ENCODE measurements at regions not wholly inside any gene's neighbourhood (a gene's known extent, or its start where the extent isn't known, plus 50 kb on each side); places are given as distances from the start of the nearest gene placed in this dataset.

- 87 to 94% methylated on average over 3 of the region's 3 CpGs for whole genome bisulfite sequencing, 2 donors
- peaks cover 0 to 3% (median 0%) of the 10 kb centered on the region in 4 donors for H3K9me3 ChIP-seq (ENCODE audit: control insufficient read depth in 4 of 4, insufficient read depth in 3 of 4, low read length in 3 of 4)
- DNase-seq (peak in 2 of 3 donors; percentile 42 to 45), ATAC-seq (ENCODE audit: insufficient read depth, low FRiP score) (no peak)
- no peaks in the 10 kb centered on the region for H3K36me3 ChIP-seq (ENCODE audit: control insufficient read depth in 4 of 4, insufficient read depth in 4 of 4, low read length in 4 of 4)
- no peak for TF ChIP-seq CTCF (IDR thresholded peaks at IDR 0.05; ENCODE audit: control extremely low read depth, extremely low read depth)
- H3K4me3 ChIP-seq, result no peak overlapping the region
- H3K27ac ChIP-seq (ENCODE audit: low read depth in 1 of 2, low read length in 1 of 2), result no peak overlapping the region
- H3K9ac ChIP-seq (ENCODE audit: insufficient read depth in 1 of 2, low read length in 2 of 2), result no peak overlapping the region
- no peaks in the 10 kb centered on the region for H3K27me3 ChIP-seq (ENCODE audit: control insufficient read depth in 3 of 3, insufficient read depth in 3 of 3, low read length in 2 of 3)
- H3K4me1 ChIP-seq (ENCODE audit: control insufficient read depth in 5 of 5, insufficient read depth in 5 of 5, low read length in 5 of 5), result peaks cover 0 to 7% (median 0%) of the 10 kb centered on the region in 5 donors
Observed at GRCh38 chr2:217293607-217294006, 433.7 kb upstream of the TNP1 start.

- ATAC-seq (ENCODE audit: insufficient read depth, low FRiP score) (no peak), DNase-seq (no peak)
- H3K9me3 ChIP-seq (ENCODE audit: control insufficient read depth in 4 of 4, insufficient read depth in 3 of 4, low read length in 3 of 4), result peaks cover 0 to 3% (median 0%) of the 10 kb centered on the region in 4 donors
- no peak overlapping the region for H3K9ac ChIP-seq (ENCODE audit: insufficient read depth in 1 of 2, low read length in 2 of 2)
- no peak for TF ChIP-seq CTCF (IDR thresholded peaks at IDR 0.05; ENCODE audit: control extremely low read depth, extremely low read depth)
- no peak overlapping the region for H3K4me3 ChIP-seq
- no peak overlapping the region for H3K27ac ChIP-seq (ENCODE audit: low read depth in 1 of 2, low read length in 1 of 2)
- H3K4me1 ChIP-seq (ENCODE audit: control insufficient read depth in 5 of 5, insufficient read depth in 5 of 5, low read length in 5 of 5), result peaks cover 0 to 7% (median 0%) of the 10 kb centered on the region in 5 donors
- H3K36me3 ChIP-seq (ENCODE audit: control insufficient read depth in 4 of 4, insufficient read depth in 4 of 4, low read length in 4 of 4), result no peaks in the 10 kb centered on the region
- 86 to 92% methylated on average over 5 of the region's 5 CpGs for WGBS, 2 donors
- no peaks in the 10 kb centered on the region for H3K27me3 ChIP-seq (ENCODE audit: control insufficient read depth in 3 of 3, insufficient read depth in 3 of 3, low read length in 2 of 3)
Observed at GRCh38 chr2:217293046-217293445, 433.2 kb upstream of the TNP1 start.

- Histone ChIP-seq H3K9me3 (ENCODE audit: control insufficient read depth in 4 of 4, insufficient read depth in 3 of 4, low read length in 3 of 4) (no peaks in the 10 kb centered on the region), H3K4me3 (no peak overlapping the region), H3K27ac (ENCODE audit: low read depth in 1 of 2, low read length in 1 of 2) (no peak overlapping the region), H3K36me3 (ENCODE audit: control insufficient read depth in 4 of 4, insufficient read depth in 4 of 4, low read length in 4 of 4) (no peaks in the 10 kb centered on the region), H3K9ac (ENCODE audit: insufficient read depth in 1 of 2, low read length in 2 of 2) (no peak overlapping the region), H3K27me3 (ENCODE audit: control insufficient read depth in 3 of 3, insufficient read depth in 3 of 3, low read length in 2 of 3) (no peaks in the 10 kb centered on the region), H3K4me1 (ENCODE audit: control insufficient read depth in 5 of 5, insufficient read depth in 5 of 5, low read length in 5 of 5) (peaks cover 0 to 7% (median 0%) of the 10 kb centered on the region in 5 donors)
- no peak for ATAC-seq (ENCODE audit: insufficient read depth, low FRiP score)
- no peak for DNase-seq
- TF ChIP-seq CTCF (IDR thresholded peaks at IDR 0.05; ENCODE audit: control extremely low read depth, extremely low read depth), result no peak
- 85 to 88% methylated on average over 5 of the region's 5 CpGs for WGBS, 2 donors
Observed at GRCh38 chr2:217291259-217291658, 431.4 kb upstream of the TNP1 start.

GRCh38 chr2:217290467-217290866, 430.6 kb upstream of the TNP1 start:
- no peak overlapping the region for H3K4me3 ChIP-seq
- no peaks in the 10 kb centered on the region for H3K9me3 ChIP-seq (ENCODE audit: control insufficient read depth in 4 of 4, insufficient read depth in 3 of 4, low read length in 3 of 4)
- no peaks in the 10 kb centered on the region for H3K27me3 ChIP-seq (ENCODE audit: control insufficient read depth in 3 of 3, insufficient read depth in 3 of 3, low read length in 2 of 3)
- DNase-seq (no peak), ATAC-seq (ENCODE audit: insufficient read depth, low FRiP score) (no peak)
- peaks cover 0 to 7% (median 0%) of the 10 kb centered on the region in 5 donors for H3K4me1 ChIP-seq (ENCODE audit: control insufficient read depth in 5 of 5, insufficient read depth in 5 of 5, low read length in 5 of 5)
- no peak overlapping the region for H3K27ac ChIP-seq (ENCODE audit: low read depth in 1 of 2, low read length in 1 of 2)
- H3K36me3 ChIP-seq (ENCODE audit: control insufficient read depth in 4 of 4, insufficient read depth in 4 of 4, low read length in 4 of 4), result no peaks in the 10 kb centered on the region
- no peak for TF ChIP-seq CTCF (IDR thresholded peaks at IDR 0.05; ENCODE audit: control extremely low read depth, extremely low read depth)
- H3K9ac ChIP-seq (ENCODE audit: insufficient read depth in 1 of 2, low read length in 2 of 2), result no peak overlapping the region
